ENCODE measurements at regions not wholly inside any gene's neighbourhood (a gene's known extent, or its start where the extent isn't known, plus 50 kb on each side); places are given as distances from the start of the nearest gene placed in this dataset.

GRCh38 chr9:81321551-81321950 is 367.8 kb downstream of the TLE1 start:
- ChIA-PET CTCF (no interaction called here), POLR2A (no interaction called here)
- Histone ChIP-seq H4K20me1 (replicated peaks; ENCODE audit: control insufficient read depth, extremely low read depth, insufficient read depth, low read length) (no peaks in the 10 kb centered on the region), H3K4me1 (ENCODE audit: control insufficient read depth, extremely low read depth, insufficient read depth, low read length) (no peaks in the 10 kb centered on the region), H3K4me2 (ENCODE audit: insufficient read depth, low read length) (no peak overlapping the region), H3K27ac (ENCODE audit: insufficient read depth, low read depth, low read length) (no peak overlapping the region), H3K79me2 (ENCODE audit: control insufficient read depth, insufficient read depth, low read length) (no peaks in the 10 kb centered on the region), H2AFZ (ENCODE audit: low read depth, low read length) (no peak overlapping the region), H3K27me3 (ENCODE audit: control insufficient read depth in 2 of 2, insufficient read depth in 2 of 2, low read length in 2 of 2) (no peaks in the 10 kb centered on the region), H3K9me3 (replicated peaks; ENCODE audit: control insufficient read depth, insufficient read depth, low read length) (peaks cover 4% of the 10 kb centered on the region), H3K36me3 (ENCODE audit: control insufficient read depth in 2 of 2, extremely low read depth in 1 of 2, insufficient read depth in 2 of 2, low read length in 2 of 2) (no peaks in the 10 kb centered on the region), H3K4me3 (replicated peaks in 1 of 3; ENCODE audit: insufficient read depth in 1 of 3, low read depth in 1 of 3, low read length in 3 of 3) (no peak overlapping the region), H3K9ac (replicated peaks; ENCODE audit: extremely low read depth, insufficient read depth, low read length) (no peak overlapping the region), H3K9me1 (replicated peaks; ENCODE audit: control insufficient read depth, extremely low read depth, insufficient read depth, low read length) (no peaks in the 10 kb centered on the region)
- intact Hi-C loops (cut with micrococcal nuclease), result no loop called here
- DNase-seq (ENCODE audit: low read depth, low spot score), result no peak
- TF ChIP-seq GATA2 (IDR thresholded peaks at IDR 0.05; ENCODE audit: insufficient read depth, insufficient read length, low read depth, low read length) (no peak), CTCF (IDR thresholded peaks at IDR 0.05; ENCODE audit: extremely low read depth in 1 of 2, insufficient read depth in 1 of 2, low read depth in 1 of 2, low read length in 2 of 2) (no peak), POLR2A (IDR thresholded peaks at IDR 0.05; ENCODE audit: low read depth, low read length) (no peak), POLR2AphosphoS5 (IDR thresholded peaks at IDR 0.05; ENCODE audit: insufficient read depth, low read depth, low read length) (no peak), MYC (IDR thresholded peaks at IDR 0.05; ENCODE audit: low read depth, low read length) (no peak), JUN (IDR thresholded peaks at IDR 0.05; ENCODE audit: borderline replicate concordance, insufficient read depth, insufficient read length, low read depth) (no peak), EZH2 (IDR thresholded peaks at IDR 0.05; ENCODE audit: borderline replicate concordance, low read depth, low read length, severe bottlenecking) (no peak)
- peak; percentile 59 for FAIRE-seq
- dilution Hi-C loops (cut with MboI; ENCODE audit: extremely low pct_ligation_motif_present, low sequenced_read_pairs), result no loop called here
- BruUV-seq (replicated peaks), result no TSS peak
